ENCODE measurements at regions not wholly inside any gene's neighbourhood (a gene's known extent, or its start where the extent isn't known, plus 50 kb on each side); places are given as distances from the start of the nearest gene placed in this dataset.

DNA sequence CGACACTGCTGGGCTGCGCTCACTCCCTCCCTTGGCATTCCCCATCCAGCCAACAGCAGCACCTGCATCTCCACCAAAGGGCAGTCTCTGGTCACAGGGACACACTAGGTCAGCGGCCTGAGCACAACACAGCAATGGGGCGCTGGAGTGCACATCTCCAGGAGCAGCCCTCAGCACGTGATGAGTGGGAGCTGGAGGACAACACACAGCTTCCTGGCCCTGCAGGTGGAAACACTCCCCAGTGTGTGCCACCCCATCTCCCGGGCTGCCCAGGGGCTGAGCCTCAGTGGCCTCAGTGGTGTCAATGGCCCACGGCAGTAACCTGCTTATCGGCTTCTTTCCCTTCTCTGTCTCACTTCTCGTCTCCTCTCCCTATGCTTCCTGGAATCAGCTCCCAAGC, 96.8 kb upstream of the VSTM2B start:
- no peak for FAIRE-seq
- ChIA-PET CTCF (interaction anchor here (1.6 kb wide), 1 partner anchor 17 kb away, joined by 4 read pairs; no protein-coding TSS in a partner anchor), POLR2A (no interaction called here)
- no peak for TF ChIP-seq ZSCAN20 (CRISPR knock-in tag; IDR thresholded peaks at IDR 0.05)
- TF ChIP-seq, protein P1, sequence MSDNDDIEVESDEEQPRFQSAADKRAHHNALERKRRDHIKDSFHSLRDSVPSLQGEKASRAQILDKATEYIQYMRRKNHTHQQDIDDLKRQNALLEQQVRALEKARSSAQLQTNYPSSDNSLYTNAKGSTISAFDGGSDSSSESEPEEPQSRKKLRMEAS (IDR thresholded peaks at IDR 0.05): no peak
- no peak for TF ChIP-seq ZFP36 (IDR thresholded peaks at IDR 0.05; ENCODE audit: borderline replicate concordance, partially characterized antibody)
- TF ChIP-seq TFCP2L1 (CRISPR knock-in tag; IDR thresholded peaks at IDR 0.05): no peak
- TF ChIP-seq, protein P2, sequence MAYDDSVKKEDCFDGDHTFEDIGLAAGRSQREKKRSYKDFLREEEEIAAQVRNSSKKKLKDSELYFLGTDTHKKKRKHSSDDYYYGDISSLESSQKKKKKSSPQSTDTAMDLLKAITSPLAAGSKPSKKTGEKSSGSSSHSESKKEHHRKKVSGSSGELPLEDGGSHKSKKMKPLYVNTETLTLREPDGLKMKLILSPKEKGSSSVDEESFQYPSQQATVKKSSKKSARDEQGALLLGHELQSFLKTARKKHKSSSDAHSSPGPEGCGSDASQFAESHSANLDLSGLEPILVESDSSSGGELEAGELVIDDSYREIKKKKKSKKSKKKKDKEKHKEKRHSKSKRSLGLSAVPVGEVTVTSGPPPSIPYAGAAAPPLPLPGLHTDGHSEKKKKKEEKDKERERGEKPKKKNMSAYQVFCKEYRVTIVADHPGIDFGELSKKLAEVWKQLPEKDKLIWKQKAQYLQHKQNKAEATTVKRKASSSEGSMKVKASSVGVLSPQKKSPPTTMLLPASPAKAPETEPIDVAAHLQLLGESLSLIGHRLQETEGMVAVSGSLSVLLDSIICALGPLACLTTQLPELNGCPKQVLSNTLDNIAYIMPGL (CRISPR knock-in tag; IDR thresholded peaks at IDR 0.05; ENCODE audit: borderline replicate concordance): no peak
- no peak for TF ChIP-seq CBX2 (IDR thresholded peaks at IDR 0.05; ENCODE audit: borderline replicate concordance, low read depth)
- no peak for TF ChIP-seq NR3C1 (IDR thresholded peaks at IDR 0.05)
- TF ChIP-seq RCOR1 (IDR thresholded peaks at IDR 0.05; ENCODE audit: low read depth, low read length): no peak
- TF ChIP-seq, protein P3, sequence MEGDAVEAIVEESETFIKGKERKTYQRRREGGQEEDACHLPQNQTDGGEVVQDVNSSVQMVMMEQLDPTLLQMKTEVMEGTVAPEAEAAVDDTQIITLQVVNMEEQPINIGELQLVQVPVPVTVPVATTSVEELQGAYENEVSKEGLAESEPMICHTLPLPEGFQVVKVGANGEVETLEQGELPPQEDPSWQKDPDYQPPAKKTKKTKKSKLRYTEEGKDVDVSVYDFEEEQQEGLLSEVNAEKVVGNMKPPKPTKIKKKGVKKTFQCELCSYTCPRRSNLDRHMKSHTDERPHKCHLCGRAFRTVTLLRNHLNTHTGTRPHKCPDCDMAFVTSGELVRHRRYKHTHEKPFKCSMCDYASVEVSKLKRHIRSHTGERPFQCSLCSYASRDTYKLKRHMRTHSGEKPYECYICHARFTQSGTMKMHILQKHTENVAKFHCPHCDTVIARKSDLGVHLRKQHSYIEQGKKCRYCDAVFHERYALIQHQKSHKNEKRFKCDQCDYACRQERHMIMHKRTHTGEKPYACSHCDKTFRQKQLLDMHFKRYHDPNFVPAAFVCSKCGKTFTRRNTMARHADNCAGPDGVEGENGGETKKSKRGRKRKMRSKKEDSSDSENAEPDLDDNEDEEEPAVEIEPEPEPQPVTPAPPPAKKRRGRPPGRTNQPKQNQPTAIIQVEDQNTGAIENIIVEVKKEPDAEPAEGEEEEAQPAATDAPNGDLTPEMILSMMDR (IDR thresholded peaks at IDR 0.05): no peak
- TF ChIP-seq SMC3 (IDR thresholded peaks at IDR 0.05): no peak
- no peak for TF ChIP-seq JUNB (IDR thresholded peaks at IDR 0.05)
- 19% methylated on average over 9 of the region's 9 CpGs for WGBS (ENCODE audit: missing lambda C conversion rate)
- Histone ChIP-seq H3K4me3 (no peak overlapping the region), H3K9me3 (peaks cover 8% of the 10 kb centered on the region; the same call in 1 of the 3 replicates), H3K4me2 (no peak overlapping the region), H3K27ac (no peak overlapping the region), H3K4me1 (no peaks in the 10 kb centered on the region)
- ATAC-seq: no peak
- DNase-seq (ENCODE audit: low read depth in 1 of 2, low spot score in 1 of 2): no peak

DNA sequence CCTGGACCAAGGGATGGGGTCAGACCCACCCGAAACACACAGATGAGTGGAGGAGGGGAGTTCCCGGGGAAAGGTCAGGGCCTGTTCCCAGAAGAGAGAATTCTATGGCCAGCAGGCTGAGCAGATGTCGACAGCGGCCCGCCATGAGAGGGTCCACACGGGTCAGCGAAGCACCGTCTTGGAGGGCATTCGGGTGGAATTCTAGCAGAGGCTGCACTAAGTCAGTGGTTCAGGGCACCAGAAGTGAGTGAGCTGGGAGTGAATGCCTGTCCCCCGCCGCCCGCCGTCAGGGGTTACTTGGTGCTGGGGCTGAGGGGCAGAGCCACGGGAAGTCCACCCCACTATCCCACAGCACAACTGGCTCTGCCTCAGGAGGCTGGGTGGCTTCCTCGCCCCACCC, 96.2 kb upstream of the VSTM2B start:
- ChIA-PET POLR2A (no interaction called here), CTCF (interaction anchor here (1.6 kb wide), 1 partner anchor 16 kb away, joined by 4 read pairs; no protein-coding TSS in a partner anchor)
- DNase-seq (ENCODE audit: low read depth in 1 of 2, low spot score in 1 of 2): no peak

More for the DNA sequence above, 96.2 kb upstream of the VSTM2B start:
- Histone ChIP-seq H3K27ac (no peak overlapping the region), H3K4me1 (no peaks in the 10 kb centered on the region), H3K4me3 (no peak overlapping the region), H3K4me2 (no peak overlapping the region), H3K9me3 (peaks cover 10% of the 10 kb centered on the region; the same call in 1 of the 3 replicates)
- no peak for TF ChIP-seq HOXB13 (CRISPR knock-in tag; IDR thresholded peaks at IDR 0.05; ENCODE audit: low read depth)
- no peak for TF ChIP-seq MYC (IDR thresholded peaks at IDR 0.05; ENCODE audit: borderline replicate concordance, low read length)
- no peak for TF ChIP-seq HOXB5 (CRISPR knock-in tag; IDR thresholded peaks at IDR 0.05)
- TF ChIP-seq POLR2AphosphoS2 (conservative IDR thresholded peaks at IDR 0.05; ENCODE audit: low read length): no peak
- no peak for TF ChIP-seq HEYL (CRISPR knock-in tag; IDR thresholded peaks at IDR 0.05)
- no peak for TF ChIP-seq ZFP36 (IDR thresholded peaks at IDR 0.05; ENCODE audit: borderline replicate concordance, partially characterized antibody)
- no peak for TF ChIP-seq HOXA7 (CRISPR knock-in tag; IDR thresholded peaks at IDR 0.05)
- TF ChIP-seq CEBPB (IDR thresholded peaks at IDR 0.05): no peak
- TF ChIP-seq, protein P4, sequence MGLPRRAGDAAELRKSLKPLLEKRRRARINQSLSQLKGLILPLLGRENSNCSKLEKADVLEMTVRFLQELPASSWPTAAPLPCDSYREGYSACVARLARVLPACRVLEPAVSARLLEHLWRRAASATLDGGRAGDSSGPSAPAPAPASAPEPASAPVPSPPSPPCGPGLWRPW (IDR thresholded peaks at IDR 0.05): no peak
- TF ChIP-seq, protein P5, sequence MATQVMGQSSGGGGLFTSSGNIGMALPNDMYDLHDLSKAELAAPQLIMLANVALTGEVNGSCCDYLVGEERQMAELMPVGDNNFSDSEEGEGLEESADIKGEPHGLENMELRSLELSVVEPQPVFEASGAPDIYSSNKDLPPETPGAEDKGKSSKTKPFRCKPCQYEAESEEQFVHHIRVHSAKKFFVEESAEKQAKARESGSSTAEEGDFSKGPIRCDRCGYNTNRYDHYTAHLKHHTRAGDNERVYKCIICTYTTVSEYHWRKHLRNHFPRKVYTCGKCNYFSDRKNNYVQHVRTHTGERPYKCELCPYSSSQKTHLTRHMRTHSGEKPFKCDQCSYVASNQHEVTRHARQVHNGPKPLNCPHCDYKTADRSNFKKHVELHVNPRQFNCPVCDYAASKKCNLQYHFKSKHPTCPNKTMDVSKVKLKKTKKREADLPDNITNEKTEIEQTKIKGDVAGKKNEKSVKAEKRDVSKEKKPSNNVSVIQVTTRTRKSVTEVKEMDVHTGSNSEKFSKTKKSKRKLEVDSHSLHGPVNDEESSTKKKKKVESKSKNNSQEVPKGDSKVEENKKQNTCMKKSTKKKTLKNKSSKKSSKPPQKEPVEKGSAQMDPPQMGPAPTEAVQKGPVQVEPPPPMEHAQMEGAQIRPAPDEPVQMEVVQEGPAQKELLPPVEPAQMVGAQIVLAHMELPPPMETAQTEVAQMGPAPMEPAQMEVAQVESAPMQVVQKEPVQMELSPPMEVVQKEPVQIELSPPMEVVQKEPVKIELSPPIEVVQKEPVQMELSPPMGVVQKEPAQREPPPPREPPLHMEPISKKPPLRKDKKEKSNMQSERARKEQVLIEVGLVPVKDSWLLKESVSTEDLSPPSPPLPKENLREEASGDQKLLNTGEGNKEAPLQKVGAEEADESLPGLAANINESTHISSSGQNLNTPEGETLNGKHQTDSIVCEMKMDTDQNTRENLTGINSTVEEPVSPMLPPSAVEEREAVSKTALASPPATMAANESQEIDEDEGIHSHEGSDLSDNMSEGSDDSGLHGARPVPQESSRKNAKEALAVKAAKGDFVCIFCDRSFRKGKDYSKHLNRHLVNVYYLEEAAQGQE (IDR thresholded peaks at IDR 0.05): no peak
- TF ChIP-seq, protein P3 (IDR thresholded peaks at IDR 0.05): no peak
- TF ChIP-seq EP300 (IDR thresholded peaks at IDR 0.05): no peak
- no peak for TF ChIP-seq POLR2A (IDR thresholded peaks at IDR 0.05; ENCODE audit: low read length)
- no peak for TF ChIP-seq PHF8 (IDR thresholded peaks at IDR 0.05; ENCODE audit: borderline replicate concordance, low read depth)
- 37% methylated on average over 15 of the region's 15 CpGs for WGBS (ENCODE audit: missing lambda C conversion rate)
- FAIRE-seq (no peak), ATAC-seq (no peak)

Measured in A549 (cell line).